Activated CD4-positive, alpha-beta T cell treated with anti-CD3 and anti-CD28 coated beads, Interleukin-2, amount 10 ng/mL, durations not matched to agents 7 days and 5 days (primary cell): ENCODE measurements at regions not wholly inside any gene's neighbourhood (a gene's known extent, or its start where the extent isn't known, plus 50 kb on each side); places are given as distances from the start of the nearest gene placed in this dataset.

Source experiments
- CTCF ChIA-PET: fragments of 350-600 bp; sonication (Branson Sonifier 250); formaldehyde crosslinking; loops from one replicate; lab custom pipeline; 2021; ENCODE audit warnings: antibody characterized with exemption; lab: Charles Lee
- POLR2A ChIA-PET: fragments of 350-600 bp; sonication (Branson Sonifier 250); formaldehyde crosslinking; loops from one replicate; lab custom pipeline; 2021; ENCODE audit warnings: antibody characterized with exemption; lab: Charles Lee
- DNase-seq: peaks from one replicate; pipeline ENCODE4 v3.0.0-alpha.2; 2020
- H3K27ac Mint-ChIP-seq: one replicate; pipeline ENCODE4 v1.8.0; 2021; ENCODE audit warnings: mild to moderate bottlenecking, moderate library complexity, mixed read lengths
- H3K27me3 Mint-ChIP-seq: one replicate; pipeline ENCODE4 v1.8.0; 2021; ENCODE audit warnings: mixed read lengths
- H3K36me3 Mint-ChIP-seq: one replicate; pipeline ENCODE4 v1.8.0; 2021; ENCODE audit warnings: low read depth, mixed read lengths
- H3K4me1 Mint-ChIP-seq: one replicate; pipeline ENCODE4 v1.8.0; 2021; ENCODE audit warnings: mixed read lengths
- H3K4me3 Mint-ChIP-seq: one replicate; pipeline ENCODE4 v1.8.0; 2021; ENCODE audit warnings: mild to moderate bottlenecking, moderate library complexity, mixed read lengths
- H3K9me3 Mint-ChIP-seq: one replicate; pipeline ENCODE4 v1.8.0; 2021; ENCODE audit warnings: mixed read lengths

DNA sequence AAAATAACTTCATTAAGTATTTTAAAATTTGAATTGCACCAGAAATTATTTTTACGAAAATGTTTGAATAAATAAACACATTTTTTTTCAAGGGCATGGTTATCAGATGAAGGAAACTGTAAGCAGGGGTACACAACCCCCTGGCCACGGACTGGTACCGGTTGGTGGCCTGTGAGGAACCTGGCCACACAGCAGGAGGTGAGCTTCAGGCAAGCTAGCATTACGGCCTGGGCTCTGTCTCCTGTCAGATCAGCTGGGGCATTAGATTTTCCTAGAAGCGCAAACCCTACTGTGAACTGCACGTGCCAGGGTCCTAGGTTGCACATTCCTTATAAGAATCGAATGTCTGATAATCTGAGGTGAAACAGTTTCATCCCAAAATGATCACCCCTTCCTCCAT is 1499.7 kb upstream of the AGA start:
- Mint-ChIP-seq H3K4me1 (no peaks in the 10 kb centered on the region), H3K9me3 (peaks cover 6% of the 10 kb centered on the region), H3K27ac (no peak overlapping the region), H3K4me3 (no peak overlapping the region), H3K36me3 (no peaks in the 10 kb centered on the region), H3K27me3 (no peaks in the 10 kb centered on the region)
- ChIA-PET CTCF (no interaction called here), POLR2A (no interaction called here)
- no peak for DNase-seq

GRCh38 chr4:178953447-178954120 is 1511.3 kb upstream of the AGA start:
- no peaks in the 10 kb centered on the region for H3K27me3 Mint-ChIP-seq
- H3K9me3 Mint-ChIP-seq = peaks cover 16% of the 10 kb centered on the region
- no peaks in the 10 kb centered on the region for H3K4me1 Mint-ChIP-seq
- H3K27ac Mint-ChIP-seq = no peak overlapping the region
- POLR2A ChIA-PET = no interaction called here
- no peak overlapping the region for H3K4me3 Mint-ChIP-seq
- H3K36me3 Mint-ChIP-seq = no peaks in the 10 kb centered on the region
- CTCF ChIA-PET = no interaction called here
- no peak for DNase-seq

GRCh38 chr4:178955614-178956013 is 1513.4 kb upstream of the AGA start:
- Mint-ChIP-seq H3K4me3 (no peak overlapping the region), H3K27ac (no peak overlapping the region), H3K27me3 (no peaks in the 10 kb centered on the region), H3K4me1 (no peaks in the 10 kb centered on the region), H3K36me3 (no peaks in the 10 kb centered on the region), H3K9me3 (peaks cover 16% of the 10 kb centered on the region)
- DNase-seq = no peak
- CTCF ChIA-PET = no interaction called here
- POLR2A ChIA-PET = no interaction called here

- Mint-ChIP-seq H3K4me3 (no peak overlapping the region), H3K27ac (no peak overlapping the region), H3K36me3 (no peaks in the 10 kb centered on the region), H3K27me3 (no peaks in the 10 kb centered on the region), H3K4me1 (no peaks in the 10 kb centered on the region), H3K9me3 (peaks cover 12% of the 10 kb centered on the region)
- no peak for DNase-seq
- ChIA-PET CTCF (no interaction called here), POLR2A (no interaction called here)
Observed at GRCh38 chr4:178958725-178959440, 1516.6 kb upstream of the AGA start.

DNA sequence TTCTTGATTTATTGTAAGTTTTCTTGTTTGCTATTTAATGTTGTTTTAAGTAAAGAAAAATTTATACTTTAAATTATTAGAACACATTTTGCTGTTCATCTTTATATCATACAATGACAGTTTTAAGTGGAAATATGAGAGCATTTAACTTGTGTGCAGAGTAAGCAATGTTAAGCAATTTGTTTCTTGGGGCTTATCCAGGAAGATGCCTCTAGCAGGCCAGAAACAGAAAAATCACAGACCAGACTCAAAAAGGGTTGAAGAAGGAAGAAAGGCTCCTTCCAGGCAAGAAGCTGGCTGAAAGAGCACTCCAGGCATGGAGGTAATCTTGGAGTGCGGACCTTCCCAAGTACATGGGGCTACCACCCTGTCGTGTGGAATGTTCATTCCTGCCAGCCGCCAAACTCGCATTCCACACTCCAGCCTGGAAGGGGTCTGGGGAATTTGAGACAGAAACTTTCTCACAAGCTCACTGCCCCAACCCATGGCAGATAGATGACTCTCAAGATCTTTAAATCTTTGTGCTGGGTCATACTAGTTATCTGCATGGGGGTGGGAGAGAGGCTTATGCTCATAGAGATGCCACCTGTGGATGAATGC is 1521.3 kb upstream of the AGA start:
- Mint-ChIP-seq H3K27me3 (no peaks in the 10 kb centered on the region), H3K4me1 (no peaks in the 10 kb centered on the region), H3K4me3 (no peak overlapping the region), H3K36me3 (no peaks in the 10 kb centered on the region), H3K27ac (no peak overlapping the region), H3K9me3 (no peaks in the 10 kb centered on the region)
- DNase-seq = no peak
- ChIA-PET POLR2A (no interaction called here), CTCF (no interaction called here)

GRCh38 chr4:178966644-178967043 is 1524.4 kb upstream of the AGA start:
- no peak for DNase-seq
- Mint-ChIP-seq H3K9me3 (no peaks in the 10 kb centered on the region), H3K27me3 (no peaks in the 10 kb centered on the region), H3K27ac (no peak overlapping the region), H3K4me3 (no peak overlapping the region), H3K36me3 (no peaks in the 10 kb centered on the region), H3K4me1 (no peaks in the 10 kb centered on the region)
- CTCF ChIA-PET = no interaction called here
- POLR2A ChIA-PET = no interaction called here

DNA sequence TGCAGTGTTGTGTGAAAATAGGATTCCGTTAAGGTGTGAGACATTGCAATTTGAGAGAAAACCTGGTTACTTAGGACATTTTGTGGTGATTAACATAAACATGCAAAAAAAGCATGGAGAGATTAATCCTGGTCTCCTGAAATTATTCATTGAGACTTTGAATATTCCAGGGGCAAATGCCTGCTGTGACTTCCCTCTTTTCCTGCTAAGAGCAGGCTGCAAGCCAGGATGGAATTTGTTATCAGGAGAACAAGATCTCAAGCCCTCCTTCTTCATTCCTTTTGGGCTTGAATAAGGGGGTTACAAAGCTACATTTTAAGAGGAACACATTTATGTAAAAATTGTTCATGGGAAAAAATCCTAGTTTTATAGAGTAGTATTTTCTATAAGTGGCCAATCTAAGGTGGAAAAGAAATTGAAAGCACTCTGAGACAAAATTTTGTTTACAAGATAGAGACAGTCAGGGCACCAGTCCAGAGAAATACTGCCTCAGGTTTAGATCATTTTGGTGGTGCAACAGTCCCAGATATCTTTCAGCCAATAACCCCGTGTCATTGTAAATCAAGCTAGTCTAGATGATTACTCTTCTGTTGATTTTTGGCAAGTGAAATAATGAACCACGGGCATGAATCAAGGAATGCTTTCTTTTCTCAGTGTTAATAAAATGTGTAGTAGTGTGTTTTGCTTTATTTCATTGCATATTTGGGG is 1528.3 kb upstream of the AGA start:
- POLR2A ChIA-PET = no interaction called here
- Mint-ChIP-seq H3K4me3 (no peak overlapping the region), H3K27ac (no peak overlapping the region), H3K36me3 (no peaks in the 10 kb centered on the region), H3K27me3 (no peaks in the 10 kb centered on the region), H3K9me3 (no peaks in the 10 kb centered on the region), H3K4me1 (no peaks in the 10 kb centered on the region)
- no peak for DNase-seq
- CTCF ChIA-PET = no interaction called here

DNA sequence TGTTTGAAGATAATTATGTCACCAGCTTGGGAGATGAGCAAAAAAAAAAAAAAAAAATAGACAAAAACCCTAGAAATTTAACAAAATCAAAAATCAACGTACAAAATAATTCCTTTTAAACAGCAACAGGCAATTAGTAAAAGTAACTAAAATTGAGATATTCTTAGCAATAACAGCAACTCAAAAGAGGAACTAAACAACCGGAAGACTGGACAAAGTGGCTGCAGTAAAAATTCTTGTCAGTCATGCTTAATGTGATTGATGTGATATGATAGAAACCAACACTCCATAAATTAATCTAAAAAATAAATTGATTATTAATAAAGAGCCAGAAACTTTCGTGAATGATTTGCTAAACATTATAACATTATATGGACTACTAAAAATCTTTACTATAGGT is 1534.6 kb upstream of the AGA start:
- DNase-seq = no peak
- Mint-ChIP-seq H3K9me3 (no peaks in the 10 kb centered on the region), H3K4me1 (no peaks in the 10 kb centered on the region), H3K36me3 (no peaks in the 10 kb centered on the region), H3K27me3 (no peaks in the 10 kb centered on the region), H3K27ac (no peak overlapping the region), H3K4me3 (no peak overlapping the region)
- CTCF ChIA-PET = no interaction called here
- POLR2A ChIA-PET = no interaction called here

DNA sequence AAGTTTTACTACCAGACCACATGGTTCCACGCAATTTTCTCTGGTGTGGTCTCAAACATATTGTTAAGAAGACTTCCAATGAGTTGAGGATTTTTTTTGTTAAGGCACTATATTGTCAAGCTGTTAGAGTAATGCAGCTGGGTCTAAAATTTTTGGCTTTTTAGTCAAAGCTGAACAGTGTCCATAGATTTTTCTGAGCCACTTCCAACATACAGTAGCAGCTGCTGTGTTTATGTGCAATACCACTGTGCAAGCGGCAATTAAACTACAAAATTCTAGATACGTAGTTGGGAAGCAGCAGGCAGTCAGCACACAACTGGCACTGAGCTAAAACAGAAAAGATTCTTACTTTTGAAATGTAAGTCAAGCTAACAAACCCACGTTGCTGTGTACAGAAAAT is 1551.1 kb upstream of the AGA start:
- H3K36me3 Mint-ChIP-seq = no peaks in the 10 kb centered on the region
- H3K27ac Mint-ChIP-seq = no peak overlapping the region
- H3K4me1 Mint-ChIP-seq = no peaks in the 10 kb centered on the region
- no peak overlapping the region for H3K4me3 Mint-ChIP-seq
- DNase-seq = no peak
- peaks cover 5% of the 10 kb centered on the region for H3K9me3 Mint-ChIP-seq
- ChIA-PET POLR2A (no interaction called here), CTCF (no interaction called here)
- H3K27me3 Mint-ChIP-seq = no peaks in the 10 kb centered on the region

DNA sequence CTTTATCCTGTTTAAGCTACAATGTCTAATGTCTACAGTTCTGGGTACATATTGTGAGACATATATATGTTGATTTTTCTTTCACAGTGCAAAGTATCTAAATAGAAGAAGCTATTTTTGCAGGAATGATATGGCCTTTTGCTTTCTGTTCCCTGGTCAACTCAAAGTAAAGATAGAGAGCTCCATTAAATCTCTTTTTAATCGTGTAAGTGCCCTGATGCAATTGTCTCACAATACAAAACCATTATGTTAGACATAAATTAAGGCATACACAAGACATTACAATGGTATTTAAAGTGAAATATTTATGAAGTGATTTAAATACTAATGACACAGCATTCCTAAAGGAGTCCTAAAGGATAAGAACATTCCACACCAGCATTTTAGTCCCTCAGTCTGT is 1559.7 kb upstream of the AGA start:
- H3K27ac Mint-ChIP-seq = no peak overlapping the region
- H3K9me3 Mint-ChIP-seq = no peaks in the 10 kb centered on the region

DNA sequence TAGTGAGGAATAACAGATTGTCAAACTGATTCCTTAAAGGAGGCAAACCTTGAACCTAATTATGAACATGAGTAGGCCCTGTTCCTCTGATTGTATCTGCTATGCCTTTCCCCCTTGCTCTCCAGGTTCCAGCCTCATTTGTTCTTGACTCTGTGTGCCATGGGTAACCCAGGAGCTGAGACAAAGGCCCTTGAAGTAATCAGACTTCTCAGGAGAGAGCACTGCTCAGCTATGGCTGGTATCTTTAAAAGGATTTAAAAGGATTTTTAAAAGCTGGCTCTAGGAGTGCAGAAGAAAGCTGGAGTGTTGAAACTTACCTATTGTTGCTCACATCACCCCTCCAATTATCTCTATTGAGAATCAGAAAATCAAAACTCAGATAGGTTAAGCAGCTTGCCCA is 1565.5 kb upstream of the AGA start:
- no peak overlapping the region for H3K27ac Mint-ChIP-seq
- ChIA-PET CTCF (no interaction called here), POLR2A (no interaction called here)
- no peaks in the 10 kb centered on the region for H3K4me1 Mint-ChIP-seq
- H3K36me3 Mint-ChIP-seq = no peaks in the 10 kb centered on the region
- no peak overlapping the region for H3K4me3 Mint-ChIP-seq
- DNase-seq = no peak
- H3K27me3 Mint-ChIP-seq = no peaks in the 10 kb centered on the region
- no peaks in the 10 kb centered on the region for H3K9me3 Mint-ChIP-seq

More for the DNA sequence above, 1559.7 kb upstream of the AGA start:
- H3K27me3 Mint-ChIP-seq = no peaks in the 10 kb centered on the region
- no peaks in the 10 kb centered on the region for H3K4me1 Mint-ChIP-seq
- ChIA-PET POLR2A (no interaction called here), CTCF (interaction anchor here (0.5 kb wide), 1 partner anchor 34 kb away, joined by 4 read pairs; no protein-coding TSS in a partner anchor)
- DNase-seq = no peak
- H3K4me3 Mint-ChIP-seq = no peak overlapping the region
- no peaks in the 10 kb centered on the region for H3K36me3 Mint-ChIP-seq

- no peak overlapping the region for H3K27ac Mint-ChIP-seq
- no peak for DNase-seq
- ChIA-PET POLR2A (no interaction called here), CTCF (no interaction called here)
- no peak overlapping the region for H3K4me3 Mint-ChIP-seq
- no peaks in the 10 kb centered on the region for H3K27me3 Mint-ChIP-seq
- peaks cover 12% of the 10 kb centered on the region for H3K9me3 Mint-ChIP-seq
- no peaks in the 10 kb centered on the region for H3K4me1 Mint-ChIP-seq
- H3K36me3 Mint-ChIP-seq = no peaks in the 10 kb centered on the region
Observed at GRCh38 chr4:179017581-179017980, 1575.3 kb upstream of the AGA start.

- no peak overlapping the region for H3K4me3 Mint-ChIP-seq
- ChIA-PET CTCF (no interaction called here), POLR2A (no interaction called here)
- H3K27ac Mint-ChIP-seq = no peak overlapping the region
- H3K9me3 Mint-ChIP-seq = peaks cover 10% of the 10 kb centered on the region
- H3K4me1 Mint-ChIP-seq = no peaks in the 10 kb centered on the region
- no peaks in the 10 kb centered on the region for H3K36me3 Mint-ChIP-seq
- DNase-seq = no peak
- H3K27me3 Mint-ChIP-seq = no peaks in the 10 kb centered on the region
Observed at GRCh38 chr4:179027569-179027968, 1585.3 kb upstream of the AGA start.
